ENCODE measurements at regions not wholly inside any gene's neighbourhood (a gene's known extent, or its start where the extent isn't known, plus 50 kb on each side); places are given as distances from the start of the nearest gene placed in this dataset.
"Not testable (repeated sequence)": the region's sequence is repeated elsewhere in the genome, so short reads cannot be mapped to it uniquely, and the experiment has no call there.

- not testable (repeated sequence) for DNase-seq (ENCODE audit: low spot score)
Observed at GRCh38 chr16:88227722-88228482, 154.9 kb upstream of the ZNF469 start.

GRCh38 chr16:88228751-88229150 lies 154.0 kb upstream of the ZNF469 start:
- DNase-seq (ENCODE audit: low spot score), result not testable (repeated sequence)

GRCh38 chr16:88229710-88230109 lies 153.0 kb upstream of the ZNF469 start:
- not testable (repeated sequence) for DNase-seq (ENCODE audit: low spot score)

- DNase-seq (ENCODE audit: low spot score), result not testable (repeated sequence)
Observed at GRCh38 chr16:88230276-88230966, 152.3 kb upstream of the ZNF469 start.

- not testable (repeated sequence) for DNase-seq (ENCODE audit: low spot score)
Observed at GRCh38 chr16:88230967-88231615, 151.7 kb upstream of the ZNF469 start.

- not testable (repeated sequence) for DNase-seq (ENCODE audit: low spot score)
Observed at GRCh38 chr16:88231839-88232238, 150.9 kb upstream of the ZNF469 start.

- not testable (repeated sequence) for DNase-seq (ENCODE audit: low spot score)
Observed at GRCh38 chr16:88232401-88233258, 150.1 kb upstream of the ZNF469 start.

- DNase-seq (ENCODE audit: low spot score), result not testable (repeated sequence)
Observed at GRCh38 chr16:88233621-88234420, 148.9 kb upstream of the ZNF469 start.

- DNase-seq (ENCODE audit: low spot score), result not testable (repeated sequence)
Observed at GRCh38 chr16:88234421-88235271, 148.1 kb upstream of the ZNF469 start.

GRCh38 chr16:88235691-88236090 lies 147.1 kb upstream of the ZNF469 start:
- not testable (repeated sequence) for DNase-seq (ENCODE audit: low spot score)

GRCh38 chr16:88236229-88236628 lies 146.5 kb upstream of the ZNF469 start:
- DNase-seq (ENCODE audit: low spot score), result peak; percentile 71

- not testable (repeated sequence) for DNase-seq (ENCODE audit: low spot score)
Observed at GRCh38 chr16:88237314-88237713, 145.4 kb upstream of the ZNF469 start.

- DNase-seq (ENCODE audit: low spot score), result not testable (repeated sequence)
Observed at GRCh38 chr16:88237761-88238415, 144.9 kb upstream of the ZNF469 start.

- peak; percentile 95 for DNase-seq (ENCODE audit: low spot score)
Observed at GRCh38 chr16:88238732-88239274, 144.0 kb upstream of the ZNF469 start.

- not testable (repeated sequence) for DNase-seq (ENCODE audit: low spot score)
Observed at GRCh38 chr16:88240118-88240517, 142.6 kb upstream of the ZNF469 start.

- not testable (repeated sequence) for DNase-seq (ENCODE audit: low spot score)
Observed at GRCh38 chr16:88240776-88241175, 142.0 kb upstream of the ZNF469 start.

GRCh38 chr16:88241404-88242311 lies 141.1 kb upstream of the ZNF469 start:
- DNase-seq (ENCODE audit: low spot score), result not testable (repeated sequence)

All from HT-29 (cell line).